HG03354 (cell line): ENCODE measurements at regions not wholly inside any gene's neighbourhood (a gene's known extent, or its start where the extent isn't known, plus 50 kb on each side); places are given as distances from the start of the nearest gene placed in this dataset.
"Not testable (repeated sequence)": the region's sequence is repeated elsewhere in the genome, so short reads cannot be mapped to it uniquely, and the experiment has no call there.

Experiments
- ATAC-seq: cut with Tn5 transposase; IDR thresholded peaks from one replicate; pipeline ENCODE4 v1.9.1; 2021; ENCODE audit warnings: mild to moderate bottlenecking; ENCODE audit not compliant: unreplicated experiment, poor library complexity, severe bottlenecking

- ATAC-seq = no peak
These were observed 58.7 kb upstream of the BBX start for GRCh38 chr3:107464037-107464436.

- ATAC-seq = no peak
These were observed 57.6 kb upstream of the BBX start for GRCh38 chr3:107465064-107465631.

- no peak for ATAC-seq
These were observed 54.0 kb upstream of the BBX start for GRCh38 chr3:107468782-107469181.

- ATAC-seq = not testable (repeated sequence)
These were observed 52.3 kb upstream of the BBX start for GRCh38 chr3:107470496-107470895.
